ENCODE measurements at regions not wholly inside any gene's neighbourhood (a gene's known extent, or its start where the extent isn't known, plus 50 kb on each side); places are given as distances from the start of the nearest gene placed in this dataset.

DNA sequence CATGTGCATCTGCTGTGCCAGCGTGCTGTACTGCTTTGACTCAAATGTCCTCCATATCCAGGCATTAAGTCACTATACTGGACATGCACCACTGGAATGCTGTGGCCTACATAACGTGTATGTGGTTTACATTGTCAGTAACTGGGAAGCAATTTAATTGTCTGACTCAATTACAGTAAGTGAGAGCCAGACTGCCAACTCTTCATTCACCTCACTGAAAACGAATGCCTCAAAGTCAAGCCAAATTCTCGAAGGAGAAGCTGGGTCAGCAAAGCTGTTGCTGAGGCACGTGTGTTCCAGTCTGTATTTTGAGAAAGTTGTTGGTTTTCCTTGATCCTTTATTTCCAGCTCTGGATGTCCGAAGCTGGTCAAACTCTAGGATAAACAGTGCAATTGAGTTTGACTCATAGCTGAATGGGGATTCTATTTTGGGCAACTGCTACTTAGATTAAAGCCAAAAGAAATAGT, 534.3 kb downstream of the COL12A1 start:
- DNase-seq (no peak), ATAC-seq (no peak)
- H3K9me3 Mint-ChIP-seq (ENCODE audit: low read depth): peaks cover 8% of the 10 kb centered on the region
- H3K4me3 Mint-ChIP-seq: no peak overlapping the region
- H3K4me1 Mint-ChIP-seq: no peaks in the 10 kb centered on the region
- H3K27ac Mint-ChIP-seq: no peak overlapping the region
- no peaks in the 10 kb centered on the region for H3K36me3 Mint-ChIP-seq
- CTCF ChIA-PET: no interaction called here
- no peaks in the 10 kb centered on the region for H3K27me3 Mint-ChIP-seq

DNA sequence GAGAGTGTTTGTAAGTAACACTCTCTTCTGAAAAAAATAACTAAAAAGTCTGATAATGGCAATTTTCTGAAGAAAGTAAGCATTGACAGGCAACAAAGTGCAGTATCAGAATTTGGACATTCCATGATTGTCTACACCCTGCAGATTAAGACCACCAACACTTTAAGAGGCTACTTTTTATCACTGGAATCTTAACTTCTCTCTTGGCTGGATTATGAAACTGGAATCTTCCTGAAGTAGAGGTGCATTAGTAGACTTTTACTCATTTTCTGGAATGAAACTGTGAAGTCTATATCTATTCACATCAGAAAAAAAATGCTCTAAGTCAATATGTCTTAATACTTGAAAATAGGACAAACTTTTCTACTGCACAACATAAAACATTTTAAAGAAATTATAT, 547.5 kb downstream of the COL12A1 start:
- no peaks in the 10 kb centered on the region for H3K36me3 Mint-ChIP-seq
- CTCF ChIA-PET: no interaction called here
- ATAC-seq (no peak), DNase-seq (no peak)
- H3K27me3 Mint-ChIP-seq: no peaks in the 10 kb centered on the region
- no peaks in the 10 kb centered on the region for H3K4me1 Mint-ChIP-seq
- H3K27ac Mint-ChIP-seq: no peak overlapping the region
- H3K4me3 Mint-ChIP-seq: no peak overlapping the region
- peaks cover 2% of the 10 kb centered on the region for H3K9me3 Mint-ChIP-seq (ENCODE audit: low read depth)

- no peak for DNase-seq
- H3K9me3 Mint-ChIP-seq (ENCODE audit: low read depth): peaks cover 2% of the 10 kb centered on the region
- no peaks in the 10 kb centered on the region for H3K4me1 Mint-ChIP-seq
- H3K27ac Mint-ChIP-seq: no peak overlapping the region
- no peak overlapping the region for H3K4me3 Mint-ChIP-seq
- H3K27me3 Mint-ChIP-seq: no peaks in the 10 kb centered on the region
- CTCF ChIA-PET: no interaction called here
- H3K36me3 Mint-ChIP-seq: no peaks in the 10 kb centered on the region
- no peak for ATAC-seq
Observed at GRCh38 chr6:74657931-74658330, 547.9 kb downstream of the COL12A1 start.

DNA sequence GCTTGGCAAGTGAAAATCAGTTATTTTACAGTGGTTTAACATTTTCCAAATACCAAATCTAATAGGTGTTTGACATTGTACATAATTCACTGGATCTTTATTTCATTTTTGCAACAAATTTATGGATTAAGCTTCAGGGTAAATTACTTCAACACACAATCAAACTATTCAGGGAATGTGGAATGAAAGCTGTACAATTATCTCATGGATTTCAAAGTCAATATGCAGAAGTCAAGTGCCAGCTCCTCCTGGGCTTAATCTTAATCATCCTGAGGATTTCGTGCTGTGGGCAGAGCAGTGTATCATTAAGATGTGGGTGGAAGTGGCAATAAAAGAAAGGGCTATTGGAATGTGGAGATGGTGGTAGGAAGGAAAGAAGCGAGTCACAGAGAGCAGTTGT, 548.8 kb downstream of the COL12A1 start:
- no peak overlapping the region for H3K27ac Mint-ChIP-seq
- DNase-seq: no peak
- no peaks in the 10 kb centered on the region for H3K27me3 Mint-ChIP-seq
- H3K4me1 Mint-ChIP-seq: no peaks in the 10 kb centered on the region
- no peak overlapping the region for H3K4me3 Mint-ChIP-seq
- H3K36me3 Mint-ChIP-seq: no peaks in the 10 kb centered on the region
- CTCF ChIA-PET: no interaction called here
- H3K9me3 Mint-ChIP-seq (ENCODE audit: low read depth): peaks cover 2% of the 10 kb centered on the region
- ATAC-seq: no peak

DNA sequence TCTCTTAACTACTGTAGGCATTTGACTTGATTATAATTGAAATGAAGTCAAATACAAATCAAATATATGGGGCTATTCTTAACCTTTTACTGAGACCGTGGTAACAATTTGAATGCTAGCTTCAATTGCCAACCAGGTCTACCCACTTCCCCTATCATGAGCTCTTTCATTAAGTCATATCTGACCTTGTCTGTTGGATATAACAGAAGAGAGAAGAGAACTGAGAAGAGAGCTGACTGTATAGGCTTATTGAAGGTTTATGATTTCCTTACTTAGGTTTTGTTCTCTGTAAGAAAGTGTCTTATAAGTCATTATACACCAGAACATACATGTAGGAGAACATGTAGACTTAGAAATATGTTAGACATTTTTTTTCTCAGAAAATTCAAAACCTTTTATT, 549.4 kb downstream of the COL12A1 start:
- Mint-ChIP-seq H3K36me3 (no peaks in the 10 kb centered on the region), H3K4me1 (no peaks in the 10 kb centered on the region), H3K27ac (no peak overlapping the region), H3K27me3 (no peaks in the 10 kb centered on the region), H3K9me3 (ENCODE audit: low read depth) (peaks cover 2% of the 10 kb centered on the region), H3K4me3 (no peak overlapping the region)
- DNase-seq (no peak), ATAC-seq (no peak)
- CTCF ChIA-PET: no interaction called here

DNA sequence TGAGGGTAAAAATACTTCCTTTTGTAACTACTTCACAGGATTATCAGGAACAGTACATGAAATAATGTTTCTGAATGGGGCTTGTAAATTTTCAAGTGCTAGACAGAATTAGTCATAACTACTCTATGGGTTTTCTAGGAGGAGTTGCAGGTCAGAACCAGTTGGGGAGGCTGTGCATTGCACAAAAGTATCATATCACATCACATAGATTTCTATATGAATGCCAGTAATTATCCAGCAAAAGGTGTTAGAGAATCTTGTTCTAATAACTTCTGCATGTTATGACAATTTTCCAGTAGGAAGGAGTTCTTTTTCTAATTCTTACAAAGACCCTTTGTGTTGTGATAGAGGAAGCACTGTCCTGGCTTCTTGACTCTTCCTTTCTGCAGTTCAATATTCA, 551.6 kb downstream of the COL12A1 start:
- DNase-seq: no peak
- no peaks in the 10 kb centered on the region for H3K27me3 Mint-ChIP-seq
- H3K4me1 Mint-ChIP-seq: no peaks in the 10 kb centered on the region
- no peak overlapping the region for H3K4me3 Mint-ChIP-seq
- H3K27ac Mint-ChIP-seq: no peak overlapping the region
- peaks cover 2% of the 10 kb centered on the region for H3K9me3 Mint-ChIP-seq (ENCODE audit: low read depth)
- H3K36me3 Mint-ChIP-seq: no peaks in the 10 kb centered on the region
- no peak for ATAC-seq
- CTCF ChIA-PET: no interaction called here

- Mint-ChIP-seq H3K27me3 (no peaks in the 10 kb centered on the region), H3K4me1 (no peaks in the 10 kb centered on the region), H3K4me3 (no peak overlapping the region), H3K36me3 (no peaks in the 10 kb centered on the region), H3K27ac (no peak overlapping the region), H3K9me3 (ENCODE audit: low read depth) (peaks cover 2% of the 10 kb centered on the region)
- ATAC-seq: no peak
- CTCF ChIA-PET: no interaction called here
- DNase-seq: no peak
Observed at GRCh38 chr6:74651948-74652842, 553.7 kb downstream of the COL12A1 start.

- H3K36me3 Mint-ChIP-seq: no peaks in the 10 kb centered on the region
- no peak overlapping the region for H3K27ac Mint-ChIP-seq
- DNase-seq: no peak
- no peaks in the 10 kb centered on the region for H3K4me1 Mint-ChIP-seq
- no peak overlapping the region for H3K4me3 Mint-ChIP-seq
- H3K27me3 Mint-ChIP-seq: no peaks in the 10 kb centered on the region
- H3K9me3 Mint-ChIP-seq (ENCODE audit: low read depth): peaks cover 2% of the 10 kb centered on the region
- CTCF ChIA-PET: no interaction called here
- no peak for ATAC-seq
Observed at GRCh38 chr6:74650668-74651067, 555.2 kb downstream of the COL12A1 start.

DNA sequence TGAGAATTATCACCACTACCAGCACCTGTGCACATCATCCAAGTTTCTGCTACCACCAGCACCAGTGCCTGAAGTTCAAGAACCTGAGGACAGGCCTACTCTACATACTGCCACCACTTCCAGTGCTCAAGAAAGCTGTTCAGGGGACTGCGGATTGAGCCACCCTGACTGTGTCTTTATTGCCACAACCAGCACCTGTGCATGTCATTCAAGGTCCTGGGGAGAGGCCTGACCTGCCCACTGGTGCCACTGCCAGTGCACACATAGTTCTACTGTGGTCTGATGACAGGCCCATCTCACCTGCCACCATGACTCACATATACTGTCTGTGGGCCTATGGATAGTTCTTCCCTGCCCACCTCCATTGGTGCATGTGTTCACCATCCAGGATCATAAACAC, 559.4 kb downstream of the COL12A1 start:
- no peak overlapping the region for H3K4me3 Mint-ChIP-seq
- H3K36me3 Mint-ChIP-seq: no peaks in the 10 kb centered on the region
- no peak overlapping the region for H3K27ac Mint-ChIP-seq
- peaks cover 2% of the 10 kb centered on the region for H3K9me3 Mint-ChIP-seq (ENCODE audit: low read depth)
- ATAC-seq (no peak), DNase-seq (no peak)
- no peaks in the 10 kb centered on the region for H3K4me1 Mint-ChIP-seq
- H3K27me3 Mint-ChIP-seq: no peaks in the 10 kb centered on the region
- CTCF ChIA-PET: no interaction called here

GRCh38 chr6:74645108-74645849, 560.6 kb downstream of the COL12A1 start:
- H3K4me1 Mint-ChIP-seq: no peaks in the 10 kb centered on the region

GRCh38 chr6:74642101-74642500, 563.8 kb downstream of the COL12A1 start:
- Mint-ChIP-seq H3K27me3 (no peaks in the 10 kb centered on the region), H3K9me3 (ENCODE audit: low read depth) (peaks cover 2% of the 10 kb centered on the region), H3K4me3 (no peak overlapping the region), H3K27ac (no peak overlapping the region), H3K4me1 (no peaks in the 10 kb centered on the region), H3K36me3 (no peaks in the 10 kb centered on the region)
- CTCF ChIA-PET: no interaction called here
- ATAC-seq: no peak
- DNase-seq: no peak

More at GRCh38 chr6:74645108-74645849, 560.6 kb downstream of the COL12A1 start:
- H3K27me3 Mint-ChIP-seq: no peaks in the 10 kb centered on the region
- CTCF ChIA-PET: no interaction called here
- no peaks in the 10 kb centered on the region for H3K36me3 Mint-ChIP-seq
- ATAC-seq (no peak), DNase-seq (no peak)
- no peak overlapping the region for H3K27ac Mint-ChIP-seq
- no peak overlapping the region for H3K4me3 Mint-ChIP-seq
- peaks cover 2% of the 10 kb centered on the region for H3K9me3 Mint-ChIP-seq (ENCODE audit: low read depth)

DNA sequence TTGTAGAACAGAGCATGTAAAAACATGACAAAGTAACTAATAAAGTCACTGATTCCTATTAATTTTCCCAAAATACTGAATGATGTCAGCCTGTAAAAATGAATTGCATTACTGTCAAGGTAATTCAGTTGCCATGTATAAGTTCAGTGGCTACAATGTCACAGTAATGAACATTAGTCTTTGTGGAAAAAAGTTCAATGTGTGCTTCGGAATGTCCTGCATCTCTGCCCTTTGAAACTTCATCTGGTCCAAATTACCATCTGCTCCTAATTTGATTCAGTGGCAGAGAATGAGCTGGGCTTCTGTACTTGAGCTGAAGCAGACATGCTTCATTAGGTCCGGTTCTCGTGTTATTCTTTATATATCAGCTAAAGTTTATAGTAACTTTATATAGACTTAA, 567.4 kb downstream of the COL12A1 start:
- no peak for DNase-seq
- no peaks in the 10 kb centered on the region for H3K9me3 Mint-ChIP-seq (ENCODE audit: low read depth)
- H3K27me3 Mint-ChIP-seq: no peaks in the 10 kb centered on the region
- H3K4me3 Mint-ChIP-seq: no peak overlapping the region
- no peaks in the 10 kb centered on the region for H3K4me1 Mint-ChIP-seq
- ATAC-seq: no peak
- no peaks in the 10 kb centered on the region for H3K36me3 Mint-ChIP-seq
- no peak overlapping the region for H3K27ac Mint-ChIP-seq
- CTCF ChIA-PET: no interaction called here

GRCh38 chr6:74632196-74632875, 573.5 kb downstream of the COL12A1 start:
- H3K36me3 Mint-ChIP-seq: no peaks in the 10 kb centered on the region
- no peak for ATAC-seq
- no peaks in the 10 kb centered on the region for H3K4me1 Mint-ChIP-seq

More at GRCh38 chr6:74632196-74632875, 573.5 kb downstream of the COL12A1 start:
- no peak overlapping the region for H3K27ac Mint-ChIP-seq
- no peak for DNase-seq
- H3K9me3 Mint-ChIP-seq (ENCODE audit: low read depth): no peaks in the 10 kb centered on the region
- no peaks in the 10 kb centered on the region for H3K27me3 Mint-ChIP-seq
- CTCF ChIA-PET: interaction anchor here (1.1 kb wide), 1 partner anchor 12 kb away, joined by 3 read pairs; no protein-coding TSS in a partner anchor
- no peak overlapping the region for H3K4me3 Mint-ChIP-seq

Data from activated CD8-positive, alpha-beta memory T cell treated with anti-CD3 and anti-CD28 coated beads, Interleukin-2, amount 10 ng/mL, durations not matched to agents 7 days and 5 days (primary cell).